Heart left ventricle (tissue), 16 donors: ENCODE measurements at regions not wholly inside any gene's neighbourhood (a gene's known extent, or its start where the extent isn't known, plus 50 kb on each side); places are given as distances from the start of the nearest gene placed in this dataset.
A peak's percentile ranks its signal among the peaks of the same experiment; 100 is the strongest.

Source experiments
- ATAC-seq, 4 donors: fragments of 200-7000 bp; cut with Tn5 transposase; one replicate each; pipeline ENCODE4 v1.9.1; 2020 to 2022; ENCODE audit warnings: moderate library complexity in 4 of 4, mild to moderate bottlenecking in 3 of 4, moderate number of reproducible peaks in 1 of 4
- DNase-seq, 5 donors: peaks; one replicate each; pipeline ENCODE4 v3.0.0-alpha.2; 2020
- H3K27ac ChIP-seq, 12 donors: fragments of 200-600 bp; sonication (generic) in 4 of 12; one replicate each; pipeline versions ENCODE4 v1.5.0 to v1.8.0; 2016 to 2022; ENCODE audit warnings: mild to moderate bottlenecking in 2 of 12
- H3K27me3 ChIP-seq, 9 donors: fragments of 200-600 bp; sonication (generic) in 2 of 9; one replicate each; pipeline versions ENCODE4 v1.5.1 to v1.8.0; 2016 to 2022; ENCODE audit warnings: mild to moderate bottlenecking in 3 of 9
- H3K36me3 ChIP-seq, 9 donors: fragments of 200-600 bp; sonication (generic) in 2 of 9; one replicate each; pipeline versions ENCODE4 v1.5.0 to v1.8.0; 2018 to 2022; ENCODE audit warnings: mild to moderate bottlenecking in 2 of 9
- H3K4me1 ChIP-seq, 12 donors: fragments of 200-600 bp; sonication (generic) in 4 of 12; one replicate each; pipeline versions ENCODE4 v1.5.0 to v1.8.0; 2016 to 2022; ENCODE audit warnings: mild to moderate bottlenecking in 3 of 12
- H3K4me3 ChIP-seq, 12 donors: fragments of 200-600 bp; sonication (generic) in 4 of 12; one replicate each; pipeline versions ENCODE4 v1.5.0 to v1.8.0; 2017 to 2022; ENCODE audit warnings: mild to moderate bottlenecking in 9 of 12, moderate library complexity in 4 of 12
- H3K9me3 ChIP-seq, 12 donors: fragments of 200-600 bp; sonication (generic) in 4 of 12; one replicate each; pipeline versions ENCODE4 v1.5.0 to v1.8.0; 2016 to 2022; ENCODE audit warnings: mild to moderate bottlenecking in 1 of 12
- POLR2A ChIP-seq, 2 donors: fragments of 450-650 bp; IDR thresholded peaks; one replicate each; pipeline ENCODE4 v1.6.1; 2017; ENCODE audit warnings: antibody characterized with exemption in 2 of 2, mild to moderate bottlenecking in 2 of 2, moderate library complexity in 2 of 2
- WGBS, 4 donors: extraction: QIAGEN DNeasy Blood & Tissue Kit in 2 of 4; methylation state at CpG; one replicate each; pipeline versions ENCODE4 v1.1.5 to v1.1.7; 2013 to 2018; 5-methylcytosine and 5-hydroxymethylcytosine counted together
- intact Hi-C, 10 donors: fragments of 100-400 bp; cut with DNase I; formaldehyde crosslinking; loops; one replicate each; pipeline versions ENCODE4 v1.11.1 to v1.14.2; 2022
- TF ChIP-seq, protein P1 (sequence below), 12 donors: fragments of 200-600 bp; sonication (generic) in 4 of 12; IDR thresholded peaks; one replicate each; pipeline versions ENCODE4 v1.5.0 to v1.8.0; 2018 to 2022; ENCODE audit warnings: antibody characterized with exemption in 12 of 12, mild to moderate bottlenecking in 5 of 12
- donor health status: ischemic (EF 13 %, LVEDD 7.1; RV severe dilation, severe dysfunction).
- donor health status: healthy with polysubstance abuse.
- donor health status: DM: no; HTN: yes; CAD: no.
- donor health status: DM: no; HTN: no; CAD: no.
- donor health status: ischemic (EF 25% LVEDD 6.9; RV normal size, moderate dysfunction).
- donor health status: ischemic (EF 25% LVEDD 5.7; RV mildly dilated, moderate dysfunction).
- donor health status: healthy.
- donor health status: DM: yes; HTN: yes; CAD: no.
- donor health status: ischemic (EF 35%, LVEDD 5.7; RV mildly dilated, moderate dysfunction).
- donor health status: nonischemic (EF 11% LVEDD 7.7; RV severe dilation, severe dysfunction).
- donor health status: DM: yes; HTN: yes; CAD: no.
- donor health status: PGD.
- donor health status: ischemic (EF 29% LVEDD 5.4; RV normal size, mild dysfunction).
- donor health status: nonischemic (EF 23%, LVEDD 6.1; RV moderate dilation, normal function).

DNA sequence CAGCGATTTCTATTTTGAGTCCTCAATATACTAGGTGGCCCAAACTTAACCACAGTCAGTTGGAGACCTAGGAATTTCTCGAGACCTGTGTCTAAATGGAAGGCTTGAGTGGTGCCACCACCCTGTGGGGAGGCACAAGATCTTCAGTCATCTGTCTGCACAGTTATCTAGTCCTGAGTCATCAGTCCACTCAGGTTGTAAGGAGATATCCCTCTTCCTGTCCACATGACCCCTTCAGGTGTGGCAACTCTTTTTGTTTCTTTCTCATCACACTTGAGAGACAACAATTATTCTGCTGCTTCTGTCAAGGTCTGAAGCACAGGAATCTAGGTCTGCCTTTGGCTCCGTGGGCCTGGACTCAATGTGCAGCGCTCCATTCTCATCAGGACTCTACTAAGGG, 64.4 kb upstream of the IBSP start:
- no peaks in the 10 kb centered on the region for H3K36me3 ChIP-seq
- ATAC-seq, result no peak
- intact Hi-C loops, result no loop called here
- peaks cover 0 to 10% (median 0%) of the 10 kb centered on the region in 12 donors for H3K4me1 ChIP-seq
- H3K27me3 ChIP-seq, result peaks cover 0 to 2% (median 0%) of the 10 kb centered on the region in 9 donors
- TF ChIP-seq POLR2A (IDR thresholded peaks at IDR 0.05), result no peak
- TF ChIP-seq, protein P1, sequence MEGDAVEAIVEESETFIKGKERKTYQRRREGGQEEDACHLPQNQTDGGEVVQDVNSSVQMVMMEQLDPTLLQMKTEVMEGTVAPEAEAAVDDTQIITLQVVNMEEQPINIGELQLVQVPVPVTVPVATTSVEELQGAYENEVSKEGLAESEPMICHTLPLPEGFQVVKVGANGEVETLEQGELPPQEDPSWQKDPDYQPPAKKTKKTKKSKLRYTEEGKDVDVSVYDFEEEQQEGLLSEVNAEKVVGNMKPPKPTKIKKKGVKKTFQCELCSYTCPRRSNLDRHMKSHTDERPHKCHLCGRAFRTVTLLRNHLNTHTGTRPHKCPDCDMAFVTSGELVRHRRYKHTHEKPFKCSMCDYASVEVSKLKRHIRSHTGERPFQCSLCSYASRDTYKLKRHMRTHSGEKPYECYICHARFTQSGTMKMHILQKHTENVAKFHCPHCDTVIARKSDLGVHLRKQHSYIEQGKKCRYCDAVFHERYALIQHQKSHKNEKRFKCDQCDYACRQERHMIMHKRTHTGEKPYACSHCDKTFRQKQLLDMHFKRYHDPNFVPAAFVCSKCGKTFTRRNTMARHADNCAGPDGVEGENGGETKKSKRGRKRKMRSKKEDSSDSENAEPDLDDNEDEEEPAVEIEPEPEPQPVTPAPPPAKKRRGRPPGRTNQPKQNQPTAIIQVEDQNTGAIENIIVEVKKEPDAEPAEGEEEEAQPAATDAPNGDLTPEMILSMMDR (IDR thresholded peaks at IDR 0.05), result no peak
- 65 to 68% (median 67%) methylated on average over 4 of the region's 4 CpGs for WGBS, 4 donors
- no peaks in the 10 kb centered on the region for H3K9me3 ChIP-seq
- no peak overlapping the region for H3K4me3 ChIP-seq
- DNase-seq, result no peak
- H3K27ac ChIP-seq, result no peak overlapping the region

DNA sequence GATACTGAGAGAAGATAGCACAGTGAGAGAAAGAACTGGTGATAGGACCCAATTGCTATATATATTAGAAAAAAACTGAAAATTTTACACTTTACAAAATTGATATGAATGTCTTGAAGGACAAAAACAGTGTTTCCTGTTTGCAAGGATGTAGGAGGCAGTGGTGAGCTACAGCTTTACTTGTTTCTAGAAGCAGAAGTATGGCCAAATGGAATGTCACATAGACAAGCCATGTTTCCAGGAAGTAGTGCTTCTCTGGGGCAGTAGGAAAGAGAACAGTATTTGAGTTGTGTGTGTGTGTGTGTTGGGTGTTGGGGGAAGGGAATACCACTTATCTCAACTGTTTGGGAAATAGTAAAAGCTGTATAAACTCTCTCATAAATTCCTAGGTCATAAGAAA, 60.9 kb upstream of the IBSP start:
- intact Hi-C loops, result no loop called here
- Histone ChIP-seq H3K36me3 (no peaks in the 10 kb centered on the region), H3K4me1 (no peaks in the 10 kb centered on the region), H3K27me3 (no peaks in the 10 kb centered on the region), H3K27ac (no peak overlapping the region), H3K4me3 (no peak overlapping the region), H3K9me3 (no peaks in the 10 kb centered on the region)
- TF ChIP-seq, protein P1 (IDR thresholded peaks at IDR 0.05), result no peak
- TF ChIP-seq POLR2A (IDR thresholded peaks at IDR 0.05), result no peak
- ATAC-seq (no peak), DNase-seq (no peak)

DNA sequence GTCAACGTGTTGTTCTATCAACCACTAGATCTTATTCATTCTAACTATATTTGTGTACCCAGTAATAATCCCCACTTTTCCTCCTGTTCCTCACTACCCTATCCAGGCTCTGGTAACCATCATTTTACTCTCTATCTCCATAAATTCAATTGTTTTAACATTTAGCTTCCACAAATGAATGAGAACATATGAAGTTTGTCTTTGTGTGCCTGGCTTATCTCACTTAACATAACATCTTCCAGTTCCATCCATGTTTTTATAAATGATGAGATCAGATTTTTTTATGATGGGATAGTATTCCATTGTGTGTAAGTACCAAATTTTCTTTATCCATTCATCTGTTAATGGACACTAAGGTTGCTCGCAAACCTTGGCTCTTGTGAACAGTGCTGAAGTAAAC, 59.9 kb upstream of the IBSP start:
- TF ChIP-seq, protein P1 (IDR thresholded peaks at IDR 0.05), result no peak
- TF ChIP-seq POLR2A (IDR thresholded peaks at IDR 0.05), result no peak
- intact Hi-C loops, result no loop called here
- WGBS, 4 donors, result 85 to 93% (median 86%) methylated on average over 2 of the region's 2 CpGs

DNA sequence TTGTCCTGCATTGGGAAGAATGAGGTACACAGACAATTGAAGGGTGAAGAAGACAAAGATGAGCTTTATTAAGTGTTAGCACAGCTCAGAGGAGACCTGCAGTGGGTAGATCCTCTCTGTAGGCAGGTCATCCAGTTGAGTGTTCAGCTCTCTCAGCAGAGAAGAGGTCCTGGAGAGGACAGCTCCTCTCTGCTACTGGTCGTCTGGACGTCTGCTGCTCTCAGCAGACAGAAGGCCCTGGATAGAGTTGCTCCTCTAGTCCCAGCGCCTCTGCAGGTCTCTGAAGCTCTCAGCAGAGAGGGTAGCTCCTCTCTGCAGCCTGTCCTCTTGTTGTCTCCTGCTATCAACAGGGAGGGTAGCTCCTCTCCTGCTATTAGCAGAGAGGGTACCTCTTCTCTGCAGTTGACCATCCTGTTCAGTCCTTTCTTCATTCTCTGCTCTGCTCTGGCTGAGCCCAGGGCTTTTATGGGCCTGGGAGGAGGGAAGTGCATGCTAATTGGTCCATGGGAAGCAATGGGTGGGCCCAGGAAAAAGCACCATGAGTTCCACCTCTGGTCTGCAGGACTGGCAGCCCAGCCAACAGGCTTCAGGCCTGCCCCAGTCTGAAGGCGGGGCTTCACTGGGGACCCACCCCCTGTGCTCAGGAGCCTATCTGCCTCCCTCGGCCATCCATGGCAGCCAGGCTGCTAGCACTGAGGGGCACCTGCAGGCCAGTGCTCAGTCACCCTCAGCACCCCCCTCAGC, 54.1 kb upstream of the IBSP start:
- Histone ChIP-seq H3K27me3 (no peaks in the 10 kb centered on the region), H3K27ac (no peak overlapping the region), H3K9me3 (peaks cover 0 to 6% (median 0%) of the 10 kb centered on the region in 12 donors), H3K4me1 (no peaks in the 10 kb centered on the region), H3K4me3 (no peak overlapping the region), H3K36me3 (no peaks in the 10 kb centered on the region)
- intact Hi-C loops, result no loop called here
- no peak for TF ChIP-seq POLR2A (IDR thresholded peaks at IDR 0.05)
- TF ChIP-seq, protein P1 (IDR thresholded peaks at IDR 0.05), result no peak
- DNase-seq (no peak), ATAC-seq (peak in 1 of 4 donors; percentile 20)
- WGBS, 4 donors, result 65 to 70% (median 67%) methylated on average over 4 to 5 of the region's 5 CpGs

More for the DNA sequence above, 59.9 kb upstream of the IBSP start:
- Histone ChIP-seq H3K27ac (no peak overlapping the region), H3K9me3 (no peaks in the 10 kb centered on the region), H3K27me3 (no peaks in the 10 kb centered on the region), H3K36me3 (no peaks in the 10 kb centered on the region), H3K4me3 (no peak overlapping the region), H3K4me1 (no peaks in the 10 kb centered on the region)
- DNase-seq (no peak), ATAC-seq (no peak)
